GM19238 (cell line): ENCODE measurements at regions not wholly inside any gene's neighbourhood (a gene's known extent, or its start where the extent isn't known, plus 50 kb on each side); places are given as distances from the start of the nearest gene placed in this dataset.

Source experiments
- DNase-seq: peaks from one replicate; pipeline ENCODE4 v3.0.0; 2011; ENCODE audit warnings: low spot score; ENCODE audit not compliant: insufficient read length

DNA sequence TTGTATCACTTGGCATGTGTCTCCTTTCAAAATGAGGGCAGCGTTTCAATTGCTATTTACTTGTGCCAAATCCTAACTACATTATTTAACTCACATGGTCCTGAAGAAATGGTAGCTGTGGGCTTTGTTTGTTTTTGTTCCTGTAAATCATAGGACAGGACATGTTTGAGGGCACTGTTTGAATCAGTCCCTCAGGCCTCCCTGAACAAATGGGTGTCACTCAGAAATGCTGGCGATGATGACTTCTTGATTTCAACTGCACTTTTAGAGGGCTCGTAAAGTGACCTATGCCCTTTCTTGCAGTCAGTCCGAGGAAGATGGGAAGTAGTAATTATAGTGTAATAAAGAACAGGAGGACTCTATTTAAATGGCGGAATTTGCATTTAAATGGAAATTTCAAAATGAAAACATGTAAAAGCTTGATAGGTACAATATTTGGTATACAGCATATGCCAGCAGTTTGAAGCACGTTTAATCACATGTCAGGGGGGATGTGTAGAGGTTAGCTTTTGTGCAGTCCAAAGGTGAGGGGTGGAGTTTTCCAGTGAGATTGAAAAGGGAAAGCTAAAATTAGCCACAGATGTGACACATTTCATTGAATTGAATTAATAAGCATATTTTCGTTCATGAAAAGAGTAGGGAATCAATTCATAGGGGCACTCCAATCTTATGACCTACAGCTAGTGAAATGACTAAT, 1958.7 kb upstream of the IGFBP7 start:
- no peak for DNase-seq

GRCh38 chr4:59086410-59086809, 1976.2 kb upstream of the IGFBP7 start:
- DNase-seq: no peak

- DNase-seq: no peak
Observed at GRCh38 chr4:59091146-59092142, 1981.3 kb upstream of the IGFBP7 start.

DNA sequence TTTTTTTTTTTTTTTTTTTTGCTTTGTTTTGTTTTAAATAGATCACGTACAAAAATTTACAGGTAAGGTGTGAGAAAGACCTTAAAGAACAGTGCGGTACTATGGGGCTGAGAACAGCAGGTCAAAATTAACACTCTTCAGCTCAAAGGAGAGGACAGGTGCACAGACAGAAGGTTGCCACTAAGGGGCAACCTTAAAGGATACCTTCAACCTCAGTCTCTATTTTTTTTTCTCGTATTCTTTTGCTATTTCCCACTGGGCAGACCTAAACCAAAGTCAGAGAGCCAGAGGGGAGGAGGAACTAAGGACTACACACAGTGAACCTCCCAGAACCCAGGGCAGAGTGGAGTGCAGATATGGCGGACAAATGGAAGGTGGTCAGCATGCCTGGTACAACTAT, 1984.3 kb upstream of the IGFBP7 start:
- DNase-seq: no peak

GRCh38 chr4:59102311-59102710, 1992.1 kb upstream of the IGFBP7 start:
- no peak for DNase-seq

- no peak for DNase-seq
Observed at GRCh38 chr4:59120287-59120814, 2010.2 kb upstream of the IGFBP7 start.

DNA sequence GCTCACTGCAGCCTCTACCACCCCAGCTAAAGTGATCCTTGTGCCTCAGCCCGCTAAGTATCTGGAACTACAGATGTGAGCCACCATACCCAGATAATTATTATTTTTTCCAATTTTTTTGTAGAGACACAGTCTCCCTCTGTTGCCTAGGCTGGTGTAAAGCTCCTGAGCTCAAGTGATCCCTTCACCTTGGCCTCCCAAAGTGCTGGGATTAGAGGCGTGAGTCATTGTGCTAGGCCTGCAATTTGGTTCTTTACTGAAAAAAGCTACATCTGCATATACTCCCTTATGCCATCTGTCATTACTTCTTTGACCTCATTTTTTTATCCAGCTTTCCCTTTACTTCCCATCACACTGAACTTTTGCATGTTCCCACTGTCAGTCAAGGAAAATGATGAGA, 2012.4 kb upstream of the IGFBP7 start:
- DNase-seq: no peak

- no peak for DNase-seq
Observed at GRCh38 chr4:59126159-59126558, 2016.0 kb upstream of the IGFBP7 start.

- DNase-seq: no peak
Observed at GRCh38 chr4:59127006-59127405, 2016.8 kb upstream of the IGFBP7 start.

DNA sequence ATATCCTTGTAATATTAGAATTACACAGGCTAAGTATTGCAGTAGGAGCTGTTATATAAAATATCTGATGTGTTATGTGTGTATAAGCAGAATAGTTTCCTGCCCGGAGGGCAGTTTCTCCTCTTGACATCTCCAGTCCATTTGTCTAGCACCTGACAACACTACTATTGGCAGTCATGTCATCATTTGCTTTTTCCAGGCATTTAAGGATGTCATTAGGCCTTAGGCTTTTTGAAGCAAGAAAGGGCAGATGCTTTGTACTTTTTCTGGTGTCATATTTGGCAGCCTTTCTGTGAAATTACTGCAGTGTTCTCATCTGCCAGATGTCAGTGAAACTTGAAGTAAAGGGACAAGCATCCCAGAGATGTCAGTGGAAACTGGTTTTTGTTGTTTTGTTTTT, 2017.6 kb upstream of the IGFBP7 start:
- no peak for DNase-seq

DNA sequence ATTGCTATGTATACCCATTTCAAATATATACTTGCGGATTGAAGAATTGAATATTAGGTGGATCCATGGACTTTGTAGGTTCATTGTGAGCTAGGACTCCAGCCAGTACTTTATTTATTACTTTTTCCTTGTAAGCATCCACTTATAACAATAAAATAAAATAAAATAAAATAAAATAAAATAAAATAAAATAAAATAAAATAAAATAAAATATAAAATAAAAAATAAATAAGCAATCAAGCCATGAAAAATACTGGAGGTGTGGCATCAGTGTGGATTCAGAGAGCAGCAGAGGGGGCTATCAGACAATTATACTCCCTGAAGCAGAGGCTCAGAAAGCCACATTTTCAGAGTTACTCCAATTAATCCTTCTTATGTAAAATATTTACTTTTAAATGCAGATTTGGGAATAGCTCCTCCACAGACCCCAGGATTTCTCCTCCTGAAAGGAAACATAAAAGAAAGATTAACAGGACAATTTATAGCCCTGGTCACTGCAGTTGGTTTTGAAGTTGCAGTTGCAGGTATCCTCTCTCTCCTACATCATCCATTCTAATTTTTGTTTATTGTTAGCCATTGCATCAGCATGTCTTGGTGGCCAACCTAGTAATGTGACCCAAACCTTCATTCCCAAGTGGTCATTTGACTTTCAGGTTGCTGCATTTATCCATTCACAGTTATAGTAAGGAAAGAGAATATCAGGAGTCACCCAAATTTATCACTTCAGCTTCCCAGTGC, 2025.2 kb upstream of the IGFBP7 start:
- no peak for DNase-seq

DNA sequence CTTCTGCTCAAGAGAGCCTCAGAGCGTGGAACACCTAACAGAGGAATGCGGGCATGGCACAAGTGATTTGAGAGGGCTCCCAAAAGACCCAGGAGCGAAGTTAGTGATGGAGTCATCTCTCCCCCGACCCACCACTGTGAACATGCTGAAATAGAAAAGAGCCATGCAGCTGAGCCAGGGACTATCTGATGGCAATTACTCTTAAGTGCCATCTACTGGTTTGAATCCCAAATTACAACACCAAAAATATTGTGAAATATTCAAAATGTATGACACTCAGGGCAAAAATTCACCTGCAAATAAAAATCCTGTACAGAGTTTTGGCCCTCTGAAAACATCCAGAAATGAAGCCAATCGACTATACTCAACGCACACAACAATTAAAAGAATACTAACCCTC, 2038.9 kb upstream of the ADGRL3 start:
- no peak for DNase-seq

DNA sequence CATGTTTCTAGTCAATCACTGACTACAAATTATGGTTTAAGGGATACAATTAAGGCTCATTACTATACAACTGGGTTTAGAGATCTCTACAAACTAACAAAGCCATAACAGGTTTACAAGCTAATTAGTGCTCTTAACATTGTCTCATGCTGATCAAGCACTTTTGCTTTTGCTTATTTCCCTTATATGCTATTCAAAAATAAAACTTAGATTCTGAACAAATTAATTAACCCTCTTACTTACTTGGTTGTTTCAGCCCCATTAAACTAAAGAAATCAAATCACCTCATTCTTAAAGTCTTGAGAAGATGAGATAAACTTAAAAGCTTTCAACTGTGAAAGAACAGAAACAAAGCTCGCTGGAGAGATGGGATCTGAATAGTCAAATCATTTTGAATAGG, 2024.5 kb upstream of the ADGRL3 start:
- DNase-seq: no peak

- no peak for DNase-seq
Observed at GRCh38 chr4:59179372-59179771, 2020.8 kb upstream of the ADGRL3 start.

- DNase-seq: no peak
Observed at GRCh38 chr4:59180161-59180560, 2020.0 kb upstream of the ADGRL3 start.

GRCh38 chr4:59180969-59181368, 2019.2 kb upstream of the ADGRL3 start:
- no peak for DNase-seq

DNA sequence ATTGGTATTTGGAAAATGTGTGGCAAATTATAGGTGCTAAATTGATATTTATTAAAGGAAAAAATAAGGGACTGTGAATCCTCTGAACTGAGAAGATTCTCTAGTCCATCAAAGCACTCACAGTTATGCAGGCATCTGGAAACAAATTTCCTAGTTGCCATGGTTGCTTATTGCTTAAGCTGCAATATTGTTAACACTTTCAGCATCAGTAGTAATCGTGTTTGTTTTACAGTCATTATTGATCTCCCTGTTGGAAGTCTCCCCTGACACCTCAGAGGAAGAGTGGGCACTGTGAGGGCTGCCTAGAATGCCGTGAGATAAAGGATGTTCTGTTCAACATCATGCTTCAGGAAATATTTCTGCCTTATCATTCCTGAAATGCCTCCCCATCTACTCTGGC, 2004.3 kb upstream of the ADGRL3 start:
- DNase-seq: no peak

DNA sequence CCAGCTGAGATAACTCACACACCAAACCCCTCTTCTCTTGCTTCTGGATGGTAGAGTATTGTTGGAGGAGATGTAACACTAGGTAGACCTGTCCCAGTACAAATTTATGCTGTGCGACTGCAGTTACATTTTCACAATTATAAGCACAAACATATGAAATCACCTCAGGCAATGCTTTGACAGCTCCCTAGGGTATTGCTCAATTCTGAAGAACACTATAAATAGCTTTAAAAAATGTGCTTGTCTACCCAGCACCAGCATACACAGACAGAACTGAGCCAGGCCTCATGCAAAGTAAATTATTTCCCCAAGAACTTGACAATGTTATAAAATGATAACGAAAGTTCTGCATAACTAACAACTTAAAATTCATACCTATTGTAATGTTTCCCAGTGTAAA, 1999.1 kb upstream of the ADGRL3 start:
- no peak for DNase-seq

DNA sequence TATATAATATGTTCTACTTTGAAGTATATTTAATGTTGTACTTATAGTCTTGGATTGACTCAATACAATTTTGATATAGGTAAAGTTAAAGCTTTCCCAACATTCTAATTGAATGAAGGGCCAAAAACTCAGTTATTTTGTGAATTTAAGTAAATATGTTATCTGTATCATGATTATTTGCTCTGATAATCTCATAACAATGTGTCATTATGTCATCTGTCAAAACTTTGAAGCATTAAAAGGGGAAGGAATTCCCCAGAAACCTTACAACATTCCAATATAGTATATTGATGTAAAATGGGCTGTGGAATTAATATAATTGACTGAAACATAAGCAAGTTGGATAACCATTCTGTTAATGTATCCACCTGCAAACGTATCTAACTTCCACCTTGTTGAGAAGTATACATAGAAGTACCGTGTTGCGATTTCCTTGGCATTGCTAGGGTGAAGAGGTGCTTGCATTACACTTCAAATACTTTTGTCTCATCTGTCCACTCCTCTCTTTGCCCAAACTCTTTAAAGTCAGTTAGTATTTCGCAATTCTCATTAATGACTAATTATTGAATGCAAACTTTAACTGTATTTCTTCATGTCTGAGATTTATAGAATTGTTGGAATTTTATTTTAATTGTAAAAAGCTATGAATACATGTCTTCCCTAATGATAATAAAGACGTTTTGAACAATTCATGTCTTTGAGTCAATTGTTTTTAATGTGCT, 1982.1 kb upstream of the ADGRL3 start:
- DNase-seq: no peak

DNA sequence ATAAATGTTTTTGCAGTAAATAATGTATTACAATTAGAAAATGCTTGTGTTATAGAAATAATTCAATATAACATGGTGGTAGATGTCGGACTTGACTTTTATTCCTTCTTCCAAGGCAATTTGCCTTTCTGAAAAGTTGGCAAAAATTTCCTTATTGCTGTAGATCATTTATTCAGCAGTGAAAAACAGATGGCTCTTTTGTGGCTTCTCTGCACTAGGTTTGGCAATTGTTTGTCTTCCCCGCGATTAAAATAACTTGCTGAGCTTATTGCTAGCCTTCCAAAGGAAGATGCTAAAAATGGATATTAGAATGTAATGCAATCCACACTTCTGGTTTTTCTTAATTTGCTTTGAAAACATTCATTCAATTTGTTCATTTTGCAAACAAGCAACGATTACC, 1977.9 kb upstream of the ADGRL3 start:
- DNase-seq: no peak
